GM21717 (cell line): ENCODE measurements at regions not wholly inside any gene's neighbourhood (a gene's known extent, or its start where the extent isn't known, plus 50 kb on each side); places are given as distances from the start of the nearest gene placed in this dataset.
"Not testable (repeated sequence)": the region's sequence is repeated elsewhere in the genome, so short reads cannot be mapped to it uniquely, and the experiment has no call there.

ENCODE experiments used
- ATAC-seq: cut with Tn5 transposase; IDR thresholded peaks from one replicate; pipeline ENCODE4 v1.9.1; 2021; ENCODE audit warnings: mild to moderate bottlenecking, moderate library complexity; ENCODE audit not compliant: unreplicated experiment

GRCh38 chr10:26952094-26952493 is 91.3 kb upstream of the ABI1 start:
- no peak for ATAC-seq

GRCh38 chr10:26951650-26952049 is 90.9 kb upstream of the ABI1 start:
- ATAC-seq: no peak

- no peak for ATAC-seq
Observed at GRCh38 chr10:26950934-26951333, 90.2 kb upstream of the ABI1 start.

GRCh38 chr10:26946102-26946811 is 85.5 kb upstream of the ABI1 start:
- ATAC-seq: no peak

- ATAC-seq: no peak
Observed at GRCh38 chr10:26944261-26944882, 83.6 kb upstream of the ABI1 start.

GRCh38 chr10:26939962-26940354 is 79.2 kb upstream of the ABI1 start:
- no peak for ATAC-seq

GRCh38 chr10:26939290-26939961 is 78.7 kb upstream of the ABI1 start:
- ATAC-seq: no peak

- ATAC-seq: no peak
Observed at GRCh38 chr10:26938578-26938977, 77.8 kb upstream of the ABI1 start.

GRCh38 chr10:26937371-26937770 is 76.6 kb upstream of the ABI1 start:
- no peak for ATAC-seq

GRCh38 chr10:26934190-26934589 is 73.4 kb upstream of the ABI1 start:
- ATAC-seq: not testable (repeated sequence)

GRCh38 chr10:26932576-26932975 is 71.8 kb upstream of the ABI1 start:
- ATAC-seq: no peak

- peak; percentile 58 for ATAC-seq
Observed at GRCh38 chr10:26931223-26931622, 70.5 kb upstream of the ABI1 start.

GRCh38 chr10:26922824-26923223 is 62.1 kb upstream of the ABI1 start:
- ATAC-seq: not testable (repeated sequence)

GRCh38 chr10:26919156-26919860 is 58.5 kb upstream of the ABI1 start:
- ATAC-seq: not testable (repeated sequence)

- no peak for ATAC-seq
Observed at GRCh38 chr10:26914898-26915297, 54.1 kb upstream of the ABI1 start.

- no peak for ATAC-seq
Observed at GRCh38 chr10:26911811-26912461, 51.2 kb upstream of the ABI1 start.
